Bronchial epithelial cell (primary cell): ENCODE measurements at regions not wholly inside any gene's neighbourhood (a gene's known extent, or its start where the extent isn't known, plus 50 kb on each side); places are given as distances from the start of the nearest gene placed in this dataset.

Source experiments
- DNase-seq: peaks from one replicate; pipeline ENCODE4 v3.0.0-alpha.2; 2010; ENCODE audit warnings: low read depth
- FAIRE-seq: peaks from 2 replicates; lab custom pipeline; 2011; peaks lifted over from hg19 to GRCh38; lab: Jason Lieb, UNC
- H3K27me3 ChIP-seq: 2 replicates; pipeline ENCODE4 v1.5.1; 2011; ENCODE audit warnings: low read length; ENCODE audit not compliant: control insufficient read depth, insufficient read depth
- H3K36me3 ChIP-seq: 2 replicates; pipeline ENCODE4 v1.5.1; 2011; ENCODE audit warnings: low read length; ENCODE audit not compliant: control insufficient read depth, insufficient read depth
- H3K4me3 ChIP-seq: 2 replicates; pipeline ENCODE4 v1.5.1; 2011; ENCODE audit warnings: mild to moderate bottlenecking, low read depth, low read length, control low read depth
- TF ChIP-seq, protein P1 (sequence below): IDR thresholded peaks from 2 replicates; pipeline ENCODE4 v1.5.1; 2011; ENCODE audit warnings: mild to moderate bottlenecking, moderate library complexity, low read length, control low read depth, inconsistent platforms; ENCODE audit not compliant: insufficient read depth, severe bottlenecking

DNA sequence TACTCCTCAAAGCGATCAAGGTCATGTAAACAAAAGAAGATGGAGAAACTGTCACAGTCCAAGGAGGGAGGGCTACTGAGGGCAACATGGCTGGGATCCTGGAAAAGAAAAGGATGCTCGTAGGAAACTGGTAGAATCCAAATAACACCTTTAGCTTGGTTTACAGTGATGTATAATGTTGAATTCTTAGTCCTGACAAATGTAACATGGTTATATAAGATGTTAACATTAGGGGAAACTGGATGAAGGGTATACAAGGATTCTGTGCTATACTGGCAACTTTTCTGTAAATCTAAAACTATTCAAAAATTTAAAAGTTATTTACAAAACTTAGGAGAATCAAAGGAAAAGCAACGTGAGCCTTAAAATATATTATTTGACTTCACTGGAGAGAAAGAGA lies 257.0 kb downstream of the TTC32 start:
- Histone ChIP-seq H3K27me3 (no peaks in the 10 kb centered on the region), H3K4me3 (no peak overlapping the region), H3K36me3 (no peaks in the 10 kb centered on the region)
- no peak for FAIRE-seq
- DNase-seq = no peak
- TF ChIP-seq, protein P1, sequence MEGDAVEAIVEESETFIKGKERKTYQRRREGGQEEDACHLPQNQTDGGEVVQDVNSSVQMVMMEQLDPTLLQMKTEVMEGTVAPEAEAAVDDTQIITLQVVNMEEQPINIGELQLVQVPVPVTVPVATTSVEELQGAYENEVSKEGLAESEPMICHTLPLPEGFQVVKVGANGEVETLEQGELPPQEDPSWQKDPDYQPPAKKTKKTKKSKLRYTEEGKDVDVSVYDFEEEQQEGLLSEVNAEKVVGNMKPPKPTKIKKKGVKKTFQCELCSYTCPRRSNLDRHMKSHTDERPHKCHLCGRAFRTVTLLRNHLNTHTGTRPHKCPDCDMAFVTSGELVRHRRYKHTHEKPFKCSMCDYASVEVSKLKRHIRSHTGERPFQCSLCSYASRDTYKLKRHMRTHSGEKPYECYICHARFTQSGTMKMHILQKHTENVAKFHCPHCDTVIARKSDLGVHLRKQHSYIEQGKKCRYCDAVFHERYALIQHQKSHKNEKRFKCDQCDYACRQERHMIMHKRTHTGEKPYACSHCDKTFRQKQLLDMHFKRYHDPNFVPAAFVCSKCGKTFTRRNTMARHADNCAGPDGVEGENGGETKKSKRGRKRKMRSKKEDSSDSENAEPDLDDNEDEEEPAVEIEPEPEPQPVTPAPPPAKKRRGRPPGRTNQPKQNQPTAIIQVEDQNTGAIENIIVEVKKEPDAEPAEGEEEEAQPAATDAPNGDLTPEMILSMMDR = no peak

DNA sequence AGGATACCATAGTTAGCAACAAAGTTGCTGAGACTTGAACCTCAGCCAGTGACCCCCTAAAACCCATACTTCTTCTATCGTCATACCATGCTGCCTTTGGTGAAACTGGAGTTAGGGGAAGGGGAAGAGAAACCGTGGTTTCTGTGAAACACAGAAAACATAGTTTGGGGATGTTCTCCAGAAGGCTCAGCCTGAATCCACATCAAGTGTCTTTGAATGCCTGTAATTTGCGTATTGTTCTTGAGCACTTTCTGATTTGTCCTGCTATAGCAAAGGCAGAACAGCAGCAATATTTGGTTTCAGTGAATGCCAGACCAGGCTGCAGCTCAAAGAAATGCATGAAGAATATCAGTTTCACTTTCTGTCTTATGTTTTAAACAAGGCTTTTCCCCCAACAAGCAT lies 258.7 kb downstream of the TTC32 start:
- Histone ChIP-seq H3K4me3 (no peak overlapping the region), H3K27me3 (no peaks in the 10 kb centered on the region), H3K36me3 (no peaks in the 10 kb centered on the region)
- TF ChIP-seq, protein P1 = no peak
- DNase-seq = no peak
- FAIRE-seq = peak; percentile 72

- FAIRE-seq = no peak
- Histone ChIP-seq H3K27me3 (no peaks in the 10 kb centered on the region), H3K36me3 (no peaks in the 10 kb centered on the region), H3K4me3 (no peak overlapping the region)
- DNase-seq = no peak
- TF ChIP-seq, protein P1 = no peak
Measured at GRCh38 chr2:19642501-19642900, 259.3 kb downstream of the TTC32 start.

- peak; percentile 18 for FAIRE-seq
- DNase-seq = no peak
- Histone ChIP-seq H3K4me3 (no peak overlapping the region), H3K27me3 (no peaks in the 10 kb centered on the region), H3K36me3 (no peaks in the 10 kb centered on the region)
- TF ChIP-seq, protein P1 = no peak
Measured at GRCh38 chr2:19635951-19636510, 265.8 kb downstream of the TTC32 start.

DNA sequence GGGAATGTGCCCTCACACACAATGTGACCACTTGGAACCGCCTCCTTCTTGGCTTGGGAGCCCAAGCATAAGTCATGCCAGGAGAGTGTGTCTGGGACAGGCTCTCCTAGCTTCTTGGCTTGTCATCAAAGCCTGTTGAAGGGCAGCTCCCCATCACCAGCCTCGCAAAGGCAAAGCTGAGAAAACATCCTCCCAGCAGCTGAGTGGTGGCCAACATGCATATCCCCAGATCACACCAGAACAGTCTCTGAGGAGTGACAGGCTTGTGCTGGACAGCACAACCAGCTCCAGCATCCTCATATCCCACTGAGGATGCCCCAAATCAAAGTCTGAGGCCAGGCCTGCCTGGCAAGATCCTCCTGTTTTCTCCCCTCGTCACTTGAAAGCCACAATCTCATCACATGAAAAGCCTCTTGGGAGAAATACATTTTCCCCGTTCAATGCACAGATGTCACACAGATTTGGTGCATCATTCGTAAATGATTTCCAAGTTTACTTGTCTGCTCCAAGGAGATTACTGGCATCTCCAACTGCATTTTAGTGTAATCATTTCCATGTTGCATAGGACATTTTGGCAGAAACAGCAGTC lies 269.3 kb downstream of the TTC32 start:
- DNase-seq = no peak
- TF ChIP-seq, protein P1 = no peak
- no peaks in the 10 kb centered on the region for H3K27me3 ChIP-seq
- H3K4me3 ChIP-seq = no peak overlapping the region
- H3K36me3 ChIP-seq = no peaks in the 10 kb centered on the region
- FAIRE-seq = no peak

DNA sequence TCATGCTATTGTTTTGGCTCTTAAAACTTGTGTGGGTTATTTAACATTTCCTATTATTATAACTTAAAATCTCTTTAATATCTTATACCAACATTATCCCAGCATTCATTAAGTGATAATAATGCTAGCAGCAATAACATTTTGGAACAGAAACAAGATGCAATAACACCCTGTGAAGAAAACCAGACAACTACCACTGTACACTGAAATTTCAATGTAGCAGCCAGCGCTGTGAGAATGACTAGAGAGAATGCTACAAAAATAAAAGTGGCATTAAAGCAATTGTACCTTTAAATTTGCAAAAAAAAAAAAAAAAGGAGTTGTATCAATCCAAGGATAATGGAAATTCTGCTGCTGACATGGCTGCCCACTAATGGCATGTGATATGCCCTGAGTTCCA lies 269.9 kb downstream of the TTC32 start:
- no peak overlapping the region for H3K4me3 ChIP-seq
- no peak for DNase-seq
- no peaks in the 10 kb centered on the region for H3K27me3 ChIP-seq
- no peak for FAIRE-seq
- no peaks in the 10 kb centered on the region for H3K36me3 ChIP-seq
- TF ChIP-seq, protein P1 = no peak
